ENCODE measurements at regions not wholly inside any gene's neighbourhood (a gene's known extent, or its start where the extent isn't known, plus 50 kb on each side); places are given as distances from the start of the nearest gene placed in this dataset.

GRCh38 chr7:67976490-67976889 is 979.9 kb downstream of the TYW1 start:
- no peak overlapping the region for H2AFZ ChIP-seq (ENCODE audit: low read depth, low read length)
- TF ChIP-seq CTCF (IDR thresholded peaks at IDR 0.05; ENCODE audit: borderline replicate concordance, extremely low read depth, low read length, poor library complexity, severe bottlenecking) = no peak
- no peak for TF ChIP-seq EZH2 (IDR thresholded peaks at IDR 0.05; ENCODE audit: borderline replicate concordance, low read depth, low read length, severe bottlenecking)
- no peaks in the 10 kb centered on the region for H3K79me2 ChIP-seq (ENCODE audit: insufficient read depth, low read length)
- DNase-seq (no peak), ATAC-seq (ENCODE audit: insufficient read depth, low read depth) (no peak)
- no peak overlapping the region for H3K4me2 ChIP-seq (ENCODE audit: insufficient read depth, low read length)
- H3K4me3 ChIP-seq (ENCODE audit: low read depth in 1 of 2, low read length in 2 of 2) = no peak overlapping the region
- no peaks in the 10 kb centered on the region for H3K9me3 ChIP-seq (ENCODE audit: insufficient read depth, low read length, severe bottlenecking)
- H3K27me3 ChIP-seq (ENCODE audit: insufficient read depth, low read length, poor library complexity) = no peaks in the 10 kb centered on the region
- no peaks in the 10 kb centered on the region for H3K4me1 ChIP-seq (ENCODE audit: insufficient read depth, low read length)
- H3K36me3 ChIP-seq (ENCODE audit: insufficient read depth, low read length) = no peaks in the 10 kb centered on the region
- H3K27ac ChIP-seq (ENCODE audit: low read length) = no peak overlapping the region
- no peaks in the 10 kb centered on the region for H4K20me1 ChIP-seq (ENCODE audit: insufficient read depth, low read length)
- H3K9ac ChIP-seq (ENCODE audit: low read depth, low read length) = no peak overlapping the region

GRCh38 chr7:67983486-67983885 is 986.9 kb downstream of the TYW1 start:
- Histone ChIP-seq H3K36me3 (ENCODE audit: insufficient read depth, low read length) (no peaks in the 10 kb centered on the region), H2AFZ (ENCODE audit: low read depth, low read length) (no peak overlapping the region), H3K27ac (ENCODE audit: low read length) (no peak overlapping the region), H3K4me1 (ENCODE audit: insufficient read depth, low read length) (no peaks in the 10 kb centered on the region), H3K9me3 (ENCODE audit: insufficient read depth, low read length, severe bottlenecking) (no peaks in the 10 kb centered on the region), H3K9ac (ENCODE audit: low read depth, low read length) (no peak overlapping the region), H3K4me3 (ENCODE audit: low read depth in 1 of 2, low read length in 2 of 2) (no peak overlapping the region), H4K20me1 (ENCODE audit: insufficient read depth, low read length) (no peaks in the 10 kb centered on the region), H3K4me2 (ENCODE audit: insufficient read depth, low read length) (no peak overlapping the region), H3K79me2 (ENCODE audit: insufficient read depth, low read length) (no peaks in the 10 kb centered on the region), H3K27me3 (ENCODE audit: insufficient read depth, low read length, poor library complexity) (no peaks in the 10 kb centered on the region)
- no peak for TF ChIP-seq EZH2 (IDR thresholded peaks at IDR 0.05; ENCODE audit: borderline replicate concordance, low read depth, low read length, severe bottlenecking)
- no peak for TF ChIP-seq CTCF (IDR thresholded peaks at IDR 0.05; ENCODE audit: borderline replicate concordance, extremely low read depth, low read length, poor library complexity, severe bottlenecking)
- ATAC-seq (ENCODE audit: insufficient read depth, low read depth) (no peak), DNase-seq (no peak)

DNA sequence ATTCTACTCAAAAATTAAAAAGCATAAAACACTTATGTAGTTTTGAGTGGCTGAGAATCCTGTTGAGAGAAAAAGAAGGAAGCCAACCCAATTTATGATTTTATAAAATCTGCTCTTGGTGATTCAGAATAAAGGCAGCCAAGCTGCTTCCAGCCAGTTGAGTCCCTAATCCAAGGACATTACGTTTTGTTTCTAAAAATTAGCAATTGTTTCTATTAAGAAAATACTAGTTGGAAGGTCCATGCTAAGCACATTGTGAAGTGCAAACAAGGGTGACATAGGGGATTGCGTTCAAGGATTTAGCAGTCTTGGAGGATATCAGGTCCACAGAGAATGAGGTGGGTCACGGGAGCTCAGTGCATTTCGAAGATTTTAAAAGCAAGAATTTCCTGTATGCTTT is 987.7 kb downstream of the TYW1 start:
- Histone ChIP-seq H3K27ac (ENCODE audit: low read length) (no peak overlapping the region), H3K27me3 (ENCODE audit: insufficient read depth, low read length, poor library complexity) (no peaks in the 10 kb centered on the region), H3K36me3 (ENCODE audit: insufficient read depth, low read length) (no peaks in the 10 kb centered on the region), H4K20me1 (ENCODE audit: insufficient read depth, low read length) (no peaks in the 10 kb centered on the region), H3K4me1 (ENCODE audit: insufficient read depth, low read length) (no peaks in the 10 kb centered on the region), H3K4me3 (ENCODE audit: low read depth in 1 of 2, low read length in 2 of 2) (no peak overlapping the region), H3K4me2 (ENCODE audit: insufficient read depth, low read length) (no peak overlapping the region), H2AFZ (ENCODE audit: low read depth, low read length) (no peak overlapping the region), H3K79me2 (ENCODE audit: insufficient read depth, low read length) (no peaks in the 10 kb centered on the region), H3K9ac (ENCODE audit: low read depth, low read length) (no peak overlapping the region), H3K9me3 (ENCODE audit: insufficient read depth, low read length, severe bottlenecking) (no peaks in the 10 kb centered on the region)
- no peak for DNase-seq
- TF ChIP-seq EZH2 (IDR thresholded peaks at IDR 0.05; ENCODE audit: borderline replicate concordance, low read depth, low read length, severe bottlenecking) (no peak), CTCF (IDR thresholded peaks at IDR 0.05; ENCODE audit: borderline replicate concordance, extremely low read depth, low read length, poor library complexity, severe bottlenecking) (no peak)
- ATAC-seq (ENCODE audit: insufficient read depth, low read depth) = no peak

GRCh38 chr7:67989142-67989541 is 992.5 kb downstream of the TYW1 start:
- Histone ChIP-seq H3K27me3 (ENCODE audit: insufficient read depth, low read length, poor library complexity) (no peaks in the 10 kb centered on the region), H3K36me3 (ENCODE audit: insufficient read depth, low read length) (no peaks in the 10 kb centered on the region), H3K4me2 (ENCODE audit: insufficient read depth, low read length) (no peak overlapping the region), H3K27ac (ENCODE audit: low read length) (no peak overlapping the region), H2AFZ (ENCODE audit: low read depth, low read length) (no peak overlapping the region), H3K79me2 (ENCODE audit: insufficient read depth, low read length) (no peaks in the 10 kb centered on the region), H3K9me3 (ENCODE audit: insufficient read depth, low read length, severe bottlenecking) (no peaks in the 10 kb centered on the region), H3K4me1 (ENCODE audit: insufficient read depth, low read length) (no peaks in the 10 kb centered on the region), H3K4me3 (ENCODE audit: low read depth in 1 of 2, low read length in 2 of 2) (no peak overlapping the region), H3K9ac (ENCODE audit: low read depth, low read length) (no peak overlapping the region), H4K20me1 (ENCODE audit: insufficient read depth, low read length) (no peaks in the 10 kb centered on the region)
- DNase-seq (no peak), ATAC-seq (ENCODE audit: insufficient read depth, low read depth) (no peak)
- TF ChIP-seq EZH2 (IDR thresholded peaks at IDR 0.05; ENCODE audit: borderline replicate concordance, low read depth, low read length, severe bottlenecking) (no peak), CTCF (IDR thresholded peaks at IDR 0.05; ENCODE audit: borderline replicate concordance, extremely low read depth, low read length, poor library complexity, severe bottlenecking) (no peak)

All from DND-41 (cell line).